ENCODE measurements at regions not wholly inside any gene's neighbourhood (a gene's known extent, or its start where the extent isn't known, plus 50 kb on each side); places are given as distances from the start of the nearest gene placed in this dataset.
"Not testable (repeated sequence)": the region's sequence is repeated elsewhere in the genome, so short reads cannot be mapped to it uniquely, and the experiment has no call there.

GRCh38 chr1:173257805-173258204, 50.7 kb upstream of the TNFSF4 start:
- DNase-seq (ENCODE audit: low read depth), result no peak

GRCh38 chr1:173258479-173259264, 51.5 kb upstream of the TNFSF4 start:
- DNase-seq (ENCODE audit: low read depth), result no peak

GRCh38 chr1:173260329-173260728, 53.2 kb upstream of the TNFSF4 start:
- DNase-seq (ENCODE audit: low read depth), result not testable (repeated sequence)

- no peak for DNase-seq (ENCODE audit: low read depth)
Observed at GRCh38 chr1:173266841-173267240, 59.7 kb upstream of the TNFSF4 start.

- DNase-seq (ENCODE audit: low read depth), result no peak
Observed at GRCh38 chr1:173267453-173267945, 60.4 kb upstream of the TNFSF4 start.

- no peak for DNase-seq (ENCODE audit: low read depth)
Observed at GRCh38 chr1:173268261-173268660, 61.1 kb upstream of the TNFSF4 start.

GRCh38 chr1:173268786-173269277, 61.7 kb upstream of the TNFSF4 start:
- DNase-seq (ENCODE audit: low read depth), result no peak

GRCh38 chr1:173269490-173270230, 62.5 kb upstream of the TNFSF4 start:
- no peak for DNase-seq (ENCODE audit: low read depth)

GRCh38 chr1:173270243-173270642, 63.1 kb upstream of the TNFSF4 start:
- no peak for DNase-seq (ENCODE audit: low read depth)

- DNase-seq (ENCODE audit: low read depth), result not testable (repeated sequence)
Observed at GRCh38 chr1:173271021-173271420, 63.9 kb upstream of the TNFSF4 start.

- no peak for DNase-seq (ENCODE audit: low read depth)
Observed at GRCh38 chr1:173275496-173275895, 68.4 kb upstream of the TNFSF4 start.

- DNase-seq (ENCODE audit: low read depth), result no peak
Observed at GRCh38 chr1:173276922-173277800, 70.0 kb upstream of the TNFSF4 start.

GRCh38 chr1:173280899-173281660, 73.9 kb upstream of the TNFSF4 start:
- no peak for DNase-seq (ENCODE audit: low read depth)

- no peak for DNase-seq (ENCODE audit: low read depth)
Observed at GRCh38 chr1:173285048-173285447, 77.9 kb upstream of the TNFSF4 start.

GRCh38 chr1:173287785-173288184, 80.7 kb upstream of the TNFSF4 start:
- no peak for DNase-seq (ENCODE audit: low read depth)

- no peak for DNase-seq (ENCODE audit: low read depth)
Observed at GRCh38 chr1:173293756-173294155, 86.6 kb upstream of the TNFSF4 start.

GRCh38 chr1:173294843-173295242, 87.7 kb upstream of the TNFSF4 start:
- no peak for DNase-seq (ENCODE audit: low read depth)

- DNase-seq (ENCODE audit: low read depth), result no peak
Observed at GRCh38 chr1:173295391-173295790, 88.3 kb upstream of the TNFSF4 start.

GRCh38 chr1:173295995-173296394, 88.9 kb upstream of the TNFSF4 start:
- no peak for DNase-seq (ENCODE audit: low read depth)

GRCh38 chr1:173297798-173298391, 90.8 kb upstream of the TNFSF4 start:
- no peak for DNase-seq (ENCODE audit: low read depth)

Measured in T follicular helper cell (primary cell).